Left ventricle myocardium inferior (tissue), 1 donor: ENCODE measurements at regions not wholly inside any gene's neighbourhood (a gene's known extent, or its start where the extent isn't known, plus 50 kb on each side); places are given as distances from the start of the nearest gene placed in this dataset.

Source experiments
- DNase-seq: peaks from one replicate; pipeline ENCODE4 v3.0.0-alpha.2; 2020
- H3K27ac ChIP-seq: fragments of 200-600 bp; replicated peaks from 2 replicates; pipeline ENCODE4 v1.8.0; 2021
- H3K27me3 ChIP-seq: fragments of 200-600 bp; 2 replicates; pipeline ENCODE4 v1.8.0; 2021; ENCODE audit warnings: low read depth
- H3K36me3 ChIP-seq: fragments of 200-600 bp; 2 replicates; pipeline ENCODE4 v1.8.0; 2021
- H3K4me1 ChIP-seq: fragments of 200-600 bp; 2 replicates; pipeline ENCODE4 v1.8.0; 2021
- H3K4me3 ChIP-seq: fragments of 200-600 bp; 2 replicates; pipeline ENCODE4 v1.8.0; 2021; ENCODE audit warnings: mild to moderate bottlenecking, moderate library complexity
- H3K9me3 ChIP-seq: fragments of 200-600 bp; replicated peaks from 2 replicates; pipeline ENCODE4 v1.8.0; 2021
- intact Hi-C: fragments of 100-400 bp; cut with micrococcal nuclease; formaldehyde crosslinking; loops from one replicate; pipeline ENCODE4 v1.11.0; 2022
- TF ChIP-seq, protein P1 (sequence below): fragments of 200-600 bp; IDR thresholded peaks from 2 replicates; pipeline ENCODE4 v1.8.0; 2021; ENCODE audit warnings: antibody characterized with exemption, mild to moderate bottlenecking, borderline replicate concordance
- donor health status: DM: no; HTN: yes; CAD: no; lungs with severe emphysema.

DNA sequence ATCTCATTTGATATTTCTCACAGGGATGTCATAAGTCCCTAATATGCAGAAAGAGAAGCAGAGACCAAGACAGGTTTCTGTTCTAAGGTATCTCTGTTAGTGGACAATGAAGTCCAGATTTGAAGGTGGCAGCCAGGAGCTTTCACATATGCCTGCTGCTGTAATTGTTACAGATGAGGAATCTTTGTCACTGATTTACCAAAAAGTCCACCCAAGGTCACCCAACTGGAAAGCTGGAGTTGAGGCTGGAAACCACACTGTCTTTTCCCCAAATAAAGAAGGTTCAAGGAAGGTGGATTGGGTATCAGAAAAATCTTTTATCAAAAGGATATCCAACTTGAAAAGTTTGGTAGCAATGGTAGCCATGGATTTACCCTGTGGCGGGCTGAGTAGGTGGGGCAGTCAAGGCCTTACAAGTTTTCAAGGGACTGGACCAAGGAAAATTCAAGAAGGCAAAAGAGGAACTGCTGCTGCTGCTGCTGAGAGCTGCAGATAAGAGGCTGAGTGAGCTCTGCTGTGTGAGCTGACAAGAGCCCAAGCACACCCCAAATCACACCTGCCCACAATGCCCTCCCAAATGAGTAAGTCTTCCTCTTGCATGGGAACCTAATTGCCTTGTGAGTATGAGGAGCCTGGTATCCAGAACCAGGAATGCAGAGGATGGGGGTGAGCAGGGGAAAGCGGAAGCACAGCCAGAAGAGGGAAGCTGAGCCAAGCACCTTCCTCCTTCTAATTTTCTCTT is 241.2 kb downstream of the ANAPC1 start:
- no peak for DNase-seq
- intact Hi-C loops, result no loop called here
- Histone ChIP-seq H3K9me3 (peaks cover 21% of the 10 kb centered on the region), H3K4me1 (no peaks in the 10 kb centered on the region), H3K27ac (no peak overlapping the region), H3K36me3 (no peaks in the 10 kb centered on the region), H3K4me3 (no peak overlapping the region), H3K27me3 (no peaks in the 10 kb centered on the region)
- TF ChIP-seq, protein P1, sequence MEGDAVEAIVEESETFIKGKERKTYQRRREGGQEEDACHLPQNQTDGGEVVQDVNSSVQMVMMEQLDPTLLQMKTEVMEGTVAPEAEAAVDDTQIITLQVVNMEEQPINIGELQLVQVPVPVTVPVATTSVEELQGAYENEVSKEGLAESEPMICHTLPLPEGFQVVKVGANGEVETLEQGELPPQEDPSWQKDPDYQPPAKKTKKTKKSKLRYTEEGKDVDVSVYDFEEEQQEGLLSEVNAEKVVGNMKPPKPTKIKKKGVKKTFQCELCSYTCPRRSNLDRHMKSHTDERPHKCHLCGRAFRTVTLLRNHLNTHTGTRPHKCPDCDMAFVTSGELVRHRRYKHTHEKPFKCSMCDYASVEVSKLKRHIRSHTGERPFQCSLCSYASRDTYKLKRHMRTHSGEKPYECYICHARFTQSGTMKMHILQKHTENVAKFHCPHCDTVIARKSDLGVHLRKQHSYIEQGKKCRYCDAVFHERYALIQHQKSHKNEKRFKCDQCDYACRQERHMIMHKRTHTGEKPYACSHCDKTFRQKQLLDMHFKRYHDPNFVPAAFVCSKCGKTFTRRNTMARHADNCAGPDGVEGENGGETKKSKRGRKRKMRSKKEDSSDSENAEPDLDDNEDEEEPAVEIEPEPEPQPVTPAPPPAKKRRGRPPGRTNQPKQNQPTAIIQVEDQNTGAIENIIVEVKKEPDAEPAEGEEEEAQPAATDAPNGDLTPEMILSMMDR, result no peak

DNA sequence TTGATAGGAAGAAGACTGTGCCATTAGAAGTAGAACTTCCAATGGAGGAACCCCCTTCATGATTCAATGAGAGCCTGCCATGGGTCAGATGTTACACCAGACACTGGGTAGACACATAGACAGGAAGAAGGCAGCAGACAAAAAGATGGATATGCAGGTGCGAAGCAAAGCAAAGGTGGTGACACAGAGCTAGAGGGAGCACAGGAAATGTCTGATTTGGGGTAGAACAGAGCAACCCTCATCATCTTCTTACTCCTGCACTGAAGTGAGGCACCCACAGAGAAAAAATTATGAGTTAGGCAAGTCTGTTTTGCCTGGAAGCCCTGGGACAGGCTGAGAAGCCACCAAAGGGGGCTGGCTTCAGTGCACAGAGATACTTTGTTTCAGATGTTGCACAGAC is 240.2 kb downstream of the ANAPC1 start:
- no peaks in the 10 kb centered on the region for H3K4me1 ChIP-seq
- H3K27ac ChIP-seq, result no peak overlapping the region
- no peak overlapping the region for H3K4me3 ChIP-seq
- intact Hi-C loops, result no loop called here
- no peaks in the 10 kb centered on the region for H3K36me3 ChIP-seq
- no peaks in the 10 kb centered on the region for H3K27me3 ChIP-seq
- peaks cover 31% of the 10 kb centered on the region for H3K9me3 ChIP-seq
- TF ChIP-seq, protein P1, result no peak
- no peak for DNase-seq

DNA sequence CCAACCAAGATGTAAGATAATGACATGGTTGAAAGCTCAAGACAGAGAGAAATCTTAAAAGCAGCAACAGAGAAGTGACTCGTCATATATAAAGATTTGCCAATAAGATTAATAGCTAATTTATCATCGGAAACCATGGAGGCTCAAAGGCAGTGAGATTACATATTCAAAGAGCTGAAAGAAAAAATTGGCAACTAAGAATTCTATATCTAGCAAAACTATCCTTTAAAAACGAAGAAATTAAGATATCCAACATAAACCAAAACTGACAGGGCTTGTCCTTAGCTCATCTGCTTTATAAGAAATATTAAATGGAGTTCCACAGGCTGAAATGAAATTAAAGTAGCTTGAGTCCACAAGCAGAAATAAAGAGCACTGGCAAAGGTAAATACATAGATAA is 236.6 kb downstream of the ANAPC1 start:
- TF ChIP-seq, protein P1, result no peak
- intact Hi-C loops, result no loop called here
- no peaks in the 10 kb centered on the region for H3K4me1 ChIP-seq
- DNase-seq, result no peak
- H3K9me3 ChIP-seq, result peaks cover 52% of the 10 kb centered on the region
- no peak overlapping the region for H3K27ac ChIP-seq
- no peaks in the 10 kb centered on the region for H3K27me3 ChIP-seq
- no peak overlapping the region for H3K4me3 ChIP-seq
- H3K36me3 ChIP-seq, result no peaks in the 10 kb centered on the region

DNA sequence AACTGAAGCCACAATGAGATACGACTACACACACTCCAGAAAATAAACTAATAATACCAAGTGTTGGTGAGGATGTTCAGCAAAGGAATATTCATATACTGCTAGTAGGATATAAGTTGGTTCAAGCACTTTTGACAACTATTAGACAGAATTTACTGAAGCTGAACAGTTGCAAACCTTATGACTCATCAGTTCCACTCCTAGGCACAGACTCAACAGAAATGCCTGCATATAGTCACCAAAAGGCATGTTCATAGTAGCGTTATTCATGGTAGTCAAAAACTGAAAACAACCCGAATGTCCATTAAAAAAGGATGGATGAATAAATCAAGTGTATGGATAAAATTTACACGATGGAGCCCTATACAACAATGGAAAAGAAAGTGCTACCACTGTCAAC is 232.0 kb downstream of the ANAPC1 start:
- no peaks in the 10 kb centered on the region for H3K4me1 ChIP-seq
- peaks cover 39% of the 10 kb centered on the region for H3K9me3 ChIP-seq
- no peak overlapping the region for H3K27ac ChIP-seq
- no peaks in the 10 kb centered on the region for H3K27me3 ChIP-seq
- no peaks in the 10 kb centered on the region for H3K36me3 ChIP-seq
- TF ChIP-seq, protein P1, result no peak
- H3K4me3 ChIP-seq, result no peak overlapping the region
- intact Hi-C loops, result no loop called here
- no peak for DNase-seq

DNA sequence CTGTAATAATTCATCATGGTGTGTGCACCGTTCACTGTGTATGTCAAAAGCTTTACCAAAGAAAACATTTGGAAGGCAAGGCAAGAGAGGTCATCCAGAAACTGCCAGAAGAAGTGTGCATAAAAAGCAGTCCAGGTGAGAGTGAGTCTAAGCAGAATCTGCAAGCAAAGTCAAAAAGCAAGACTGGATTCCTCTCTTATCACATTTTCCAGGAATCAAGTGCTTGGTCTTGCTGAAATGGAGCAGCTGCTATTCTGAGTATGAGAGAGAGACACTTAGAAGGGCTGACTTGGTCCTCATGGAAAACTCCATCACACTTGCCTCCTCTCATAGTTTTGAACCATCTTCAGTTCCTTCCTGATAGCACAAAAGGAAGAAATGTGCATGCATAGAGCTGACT is 231.3 kb downstream of the ANAPC1 start:
- intact Hi-C loops, result no loop called here
- TF ChIP-seq, protein P1, result no peak

More for the DNA sequence above, 231.3 kb downstream of the ANAPC1 start:
- Histone ChIP-seq H3K9me3 (peaks cover 32% of the 10 kb centered on the region), H3K36me3 (no peaks in the 10 kb centered on the region), H3K4me1 (no peaks in the 10 kb centered on the region), H3K27ac (no peak overlapping the region), H3K4me3 (no peak overlapping the region), H3K27me3 (no peaks in the 10 kb centered on the region)
- DNase-seq, result no peak
